HS-5 (cell line): ENCODE measurements at regions not wholly inside any gene's neighbourhood (a gene's known extent, or its start where the extent isn't known, plus 50 kb on each side); places are given as distances from the start of the nearest gene placed in this dataset.

Source experiments
- DNase-seq: peaks from one replicate; pipeline ENCODE4 v3.0.0-alpha.2; 2012; ENCODE audit warnings: low read depth

DNA sequence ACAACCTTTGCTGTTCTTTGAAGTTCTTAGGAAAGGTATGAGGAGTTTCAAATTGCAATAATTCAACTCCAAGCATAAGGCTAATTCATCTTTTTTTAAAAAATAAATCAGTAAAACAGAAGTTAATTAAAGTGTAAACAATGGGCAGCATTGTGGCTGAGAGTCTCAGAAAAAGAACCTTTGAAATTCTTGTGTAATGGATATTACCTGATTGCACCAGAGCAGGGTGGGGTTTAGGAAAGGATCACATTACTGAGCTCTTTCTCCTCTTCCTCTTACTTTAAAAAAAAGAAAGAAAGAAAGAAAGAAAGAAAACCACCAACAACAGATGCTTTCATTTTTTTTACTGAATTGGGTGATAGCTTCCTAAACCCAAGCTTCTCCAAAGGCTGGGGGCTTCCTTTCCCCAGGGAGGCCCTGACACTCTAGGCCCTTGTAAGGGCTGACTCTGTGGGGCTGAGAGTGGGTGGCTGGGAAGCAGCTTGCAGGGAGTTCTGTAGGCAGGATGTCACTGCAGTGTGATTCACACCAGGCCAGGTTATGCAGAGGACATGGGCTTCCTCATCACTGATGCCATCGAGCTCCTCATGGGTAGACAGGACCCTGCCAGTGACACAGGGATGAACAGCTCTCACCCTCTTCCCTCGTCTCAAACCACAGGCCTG, 564.5 kb downstream of the FGF9 start:
- no peak for DNase-seq

DNA sequence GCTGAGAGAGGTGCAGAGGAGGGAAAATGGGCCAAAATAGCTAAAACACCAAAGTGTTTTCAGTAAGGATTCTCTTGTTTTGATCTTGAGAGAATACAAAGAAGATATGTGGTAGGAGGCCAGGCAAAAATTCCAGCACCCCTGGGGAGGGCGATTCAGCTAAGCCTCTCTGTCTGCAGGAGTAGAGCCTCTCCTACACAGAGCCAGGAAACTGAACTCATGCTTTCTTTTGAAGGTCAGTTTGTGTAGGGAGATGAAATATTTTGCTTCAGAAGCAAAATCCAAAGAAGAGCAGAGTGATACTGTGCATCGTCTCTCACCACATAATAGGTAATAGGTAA, 565.0 kb downstream of the FGF9 start:
- no peak for DNase-seq

DNA sequence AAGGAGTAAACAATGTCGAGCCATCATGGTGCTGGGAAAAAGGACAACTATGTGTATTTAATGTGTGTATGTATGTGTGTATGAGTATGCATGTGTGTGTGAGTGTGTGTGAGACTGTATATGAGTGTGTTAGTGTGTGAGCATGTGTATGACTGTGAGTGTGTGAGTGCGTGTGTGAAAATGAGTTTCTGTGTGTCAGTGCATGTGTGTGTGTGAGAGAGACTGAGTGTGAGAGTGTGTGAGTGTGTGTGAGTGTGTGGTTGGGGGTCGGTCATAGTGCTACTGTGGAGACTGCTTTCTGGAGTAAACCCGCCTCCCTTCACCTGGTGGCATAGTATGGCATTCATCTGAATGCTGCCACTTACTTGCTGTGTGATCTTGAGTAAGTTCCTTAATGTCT, 567.4 kb downstream of the FGF9 start:
- DNase-seq = no peak

DNA sequence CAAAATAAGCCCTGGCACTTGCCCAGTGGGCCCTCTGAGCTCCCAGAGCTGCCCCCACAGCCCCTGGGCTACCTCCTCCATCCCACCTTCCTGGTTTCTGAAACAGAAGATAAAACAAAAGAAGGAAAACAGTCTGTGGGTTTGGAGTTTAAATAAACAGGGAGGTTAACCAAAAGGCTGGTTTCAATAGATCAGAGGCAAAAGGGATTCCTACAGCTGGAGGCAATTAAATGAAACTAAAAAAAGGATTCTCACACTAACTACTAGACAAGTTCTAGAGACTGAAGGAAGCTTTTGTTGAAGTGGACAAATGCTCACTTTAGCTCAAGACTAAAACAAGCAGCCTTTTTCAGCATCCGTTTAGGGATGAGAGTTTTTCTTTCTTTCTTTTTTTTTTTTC, 569.8 kb downstream of the FGF9 start:
- DNase-seq = no peak

DNA sequence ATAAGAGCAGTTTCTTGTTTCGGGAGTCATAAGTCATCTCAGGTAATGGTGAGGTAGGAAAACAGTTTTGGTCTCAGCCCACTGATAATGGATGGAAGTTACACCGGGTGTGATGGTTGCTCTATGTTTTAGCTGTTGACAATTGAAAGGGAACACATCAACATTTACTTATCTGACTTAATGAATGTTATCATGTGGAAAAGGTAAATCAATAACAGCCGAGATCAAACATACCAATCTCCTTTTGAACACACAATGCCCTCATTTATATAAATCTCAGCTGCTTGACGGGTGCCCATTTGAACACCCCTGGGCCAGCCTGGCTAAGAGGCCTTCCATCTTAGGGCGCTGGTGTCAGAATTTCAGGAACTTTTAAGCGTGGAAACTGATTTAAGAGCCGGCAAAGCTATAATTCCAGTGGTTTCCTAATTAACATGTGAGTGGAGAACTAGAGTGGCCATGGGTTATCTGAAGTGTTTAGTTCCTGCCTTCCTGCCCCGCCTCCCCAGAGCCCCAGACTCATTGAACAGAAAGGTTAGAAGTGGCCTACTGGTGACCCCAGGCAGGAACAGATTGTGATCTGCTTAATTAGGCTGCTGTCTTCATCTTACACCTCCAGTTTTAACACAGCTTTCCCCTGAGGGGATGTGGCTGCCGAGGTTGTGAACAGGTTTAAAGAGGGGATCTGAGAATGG, 572.7 kb downstream of the FGF9 start:
- no peak for DNase-seq

DNA sequence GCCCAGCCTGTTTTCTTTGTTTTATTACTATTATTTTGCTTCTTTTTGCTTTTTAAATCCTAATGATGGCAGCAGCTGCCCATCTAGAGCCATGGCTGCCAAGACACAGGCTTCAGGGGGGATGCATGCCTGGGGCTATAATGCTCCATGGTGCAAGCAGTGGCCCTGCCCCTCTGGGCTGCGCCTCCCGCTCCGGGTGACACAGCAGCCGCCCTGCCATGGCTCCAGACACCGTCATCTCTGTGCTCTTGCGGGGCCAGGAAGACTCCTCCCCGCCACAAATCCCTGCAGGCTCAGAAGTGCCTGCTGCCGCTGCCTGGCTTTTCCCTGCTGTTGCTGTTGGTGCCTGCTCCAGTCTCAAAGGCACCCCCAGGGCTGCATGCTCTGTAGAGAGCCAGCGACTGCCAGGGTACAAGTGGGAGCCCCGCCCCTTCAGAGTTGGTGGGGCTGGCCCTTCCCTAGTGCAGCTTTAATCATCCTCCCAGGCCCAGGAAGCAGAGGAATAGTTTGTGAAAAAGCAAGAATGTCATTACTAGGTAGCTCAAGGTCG, 581.5 kb downstream of the FGF9 start:
- no peak for DNase-seq

DNA sequence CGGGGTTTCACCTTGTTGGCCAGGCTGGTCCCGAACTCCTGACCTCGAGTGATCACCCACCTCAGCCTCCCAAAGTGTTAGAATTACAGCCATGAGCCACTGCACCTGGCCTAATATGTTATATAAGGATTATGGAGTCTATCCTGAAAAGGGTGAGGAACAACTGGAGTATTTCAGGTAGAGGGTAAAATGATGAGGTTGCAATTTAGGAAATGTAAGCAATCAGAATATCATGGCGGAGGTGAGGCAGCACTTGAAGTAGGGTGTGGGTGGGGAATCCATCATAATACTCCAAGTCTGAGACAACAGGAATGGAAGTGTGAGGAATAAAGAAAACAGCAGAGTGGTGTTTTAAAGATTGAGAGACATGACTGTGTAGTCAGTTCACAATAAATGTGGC, 582.2 kb downstream of the FGF9 start:
- DNase-seq = no peak

DNA sequence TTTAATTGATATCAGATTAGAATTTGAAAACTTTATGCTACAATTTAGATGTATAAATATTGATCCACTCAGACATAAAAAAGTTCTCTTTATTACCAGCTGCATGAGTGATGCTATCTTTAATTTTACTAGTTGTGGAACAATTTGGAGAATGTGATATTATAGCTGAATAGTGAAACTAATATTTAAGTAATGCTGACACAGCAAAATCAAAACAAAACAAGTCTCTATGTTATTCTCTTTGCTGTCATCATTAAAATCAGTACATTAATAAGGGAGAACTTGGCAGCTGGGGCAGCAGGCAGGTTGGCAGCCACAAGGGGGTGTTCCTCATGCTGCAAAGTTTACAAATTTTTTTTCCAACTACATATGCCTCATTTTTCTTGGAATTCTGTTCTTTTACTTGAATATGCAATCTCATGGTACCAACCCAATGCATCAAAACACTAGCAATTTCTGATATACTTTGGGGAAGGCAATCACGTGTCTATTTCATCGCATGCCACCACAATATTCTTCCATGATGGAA, 585.3 kb downstream of the FGF9 start:
- no peak for DNase-seq

DNA sequence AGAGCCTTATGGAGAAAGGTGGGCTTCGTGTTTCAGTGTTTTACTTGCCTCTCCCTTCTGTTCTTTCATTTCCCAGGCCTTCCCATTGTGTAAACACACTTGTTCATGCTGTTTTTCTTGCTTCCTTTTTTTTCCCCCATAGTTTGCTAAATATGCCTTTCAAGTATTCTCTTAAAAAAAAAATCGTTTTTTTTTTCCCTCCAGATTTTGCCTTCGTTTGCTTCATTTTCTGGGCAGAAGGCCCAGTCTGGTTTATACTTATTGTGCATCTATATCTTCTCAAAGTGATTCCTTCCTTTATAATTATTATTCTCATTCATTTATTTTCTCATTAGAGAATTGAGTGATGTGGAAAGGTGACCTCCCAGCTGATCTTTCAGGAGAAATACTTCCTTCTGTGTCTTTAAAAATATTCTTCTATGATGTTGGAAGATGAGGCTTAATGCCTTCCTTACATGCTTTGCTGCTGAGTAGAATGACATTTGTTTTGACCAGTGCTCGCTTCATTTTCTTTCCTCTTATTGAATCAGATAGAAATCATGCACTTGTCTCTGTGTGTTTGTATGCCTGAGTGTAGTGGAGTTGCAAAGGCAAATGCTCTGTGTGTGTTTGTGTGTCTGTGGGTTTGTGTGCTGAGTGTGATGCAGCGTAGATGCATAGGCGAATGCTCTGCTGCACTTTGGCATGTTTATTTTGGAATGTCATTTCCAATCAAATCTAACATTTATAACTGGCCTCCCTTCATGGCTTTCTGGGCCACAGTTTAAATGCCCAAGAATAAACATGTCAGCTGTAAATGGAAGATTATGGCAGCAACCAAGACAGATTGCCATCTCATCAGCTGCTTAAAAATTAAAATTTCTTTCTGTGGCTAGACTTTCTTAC, 591.4 kb downstream of the FGF9 start:
- no peak for DNase-seq

DNA sequence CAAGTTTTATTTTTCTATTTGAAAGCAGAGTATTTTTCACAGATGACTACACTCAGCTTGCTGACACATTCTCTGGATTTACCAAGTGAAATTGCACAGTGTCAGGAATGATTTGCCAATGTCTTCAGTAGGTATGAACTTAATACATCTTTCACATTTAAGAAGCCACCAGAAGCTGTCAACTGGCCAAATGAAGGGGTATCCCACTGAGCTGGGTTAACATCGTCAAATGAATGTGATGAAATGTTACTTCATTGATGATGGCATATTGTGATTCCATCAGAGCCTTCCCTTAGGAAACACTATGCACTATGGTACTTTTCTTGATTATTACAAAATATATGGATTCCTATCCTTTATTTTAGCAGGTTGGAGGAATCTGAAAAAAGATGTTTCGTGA, 592.3 kb downstream of the FGF9 start:
- DNase-seq = no peak

DNA sequence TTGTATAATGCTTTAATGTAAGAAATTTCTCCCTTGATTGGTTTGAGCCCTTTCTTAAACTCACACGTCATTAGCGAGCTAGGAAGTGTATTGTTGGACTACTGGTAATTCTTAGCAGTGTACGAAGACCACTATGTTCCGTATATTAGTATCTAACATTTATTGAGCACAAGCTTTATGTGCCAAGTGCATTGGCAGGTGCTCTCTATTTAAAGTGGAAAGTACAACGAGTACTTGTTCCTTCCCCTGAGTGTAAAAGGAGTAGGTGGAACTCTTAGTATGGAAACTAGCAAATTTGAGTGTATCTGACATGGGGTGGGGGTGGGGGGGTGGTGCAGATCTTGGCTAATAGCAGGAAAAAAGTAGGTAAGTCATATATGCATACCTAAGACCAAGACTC, 594.7 kb downstream of the FGF9 start:
- DNase-seq = no peak

DNA sequence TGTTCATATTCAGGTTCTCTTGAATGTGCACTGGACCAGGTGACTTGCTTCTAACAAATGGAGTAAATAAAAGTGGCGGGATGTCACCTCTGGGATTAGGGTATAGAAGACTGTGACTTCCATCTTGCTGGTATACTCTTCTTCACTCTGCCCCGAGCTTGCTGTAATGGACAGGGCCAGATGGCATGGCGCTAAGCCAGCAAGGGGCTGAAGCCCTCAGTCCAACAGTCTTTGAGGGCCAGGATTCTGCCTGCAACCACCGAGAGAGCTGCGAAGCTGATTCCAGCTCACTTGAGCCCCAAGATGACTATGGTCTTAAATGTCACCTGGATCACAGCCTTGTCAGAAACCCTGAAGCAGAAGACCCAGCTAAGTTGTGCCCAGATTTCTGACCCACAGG, 600.0 kb downstream of the FGF9 start:
- DNase-seq = no peak

DNA sequence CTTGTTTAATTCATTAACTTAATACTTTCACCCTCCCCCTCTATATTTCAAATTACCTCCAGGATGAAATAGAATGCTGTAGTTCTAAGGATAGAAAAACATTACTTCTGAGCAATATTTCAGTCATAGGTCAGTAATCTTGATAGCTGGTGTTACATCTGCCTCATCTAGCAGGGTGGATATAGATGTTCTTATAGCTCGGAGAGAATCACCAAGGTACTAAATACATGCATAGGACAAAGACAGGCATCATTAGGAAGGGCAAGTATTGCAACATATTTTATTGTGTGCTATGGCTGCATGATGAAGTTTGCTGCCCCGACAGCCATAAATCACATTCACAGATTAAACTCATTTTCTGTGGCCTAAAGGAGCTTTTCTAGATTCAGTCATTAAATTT, 601.0 kb downstream of the FGF9 start:
- DNase-seq = no peak

DNA sequence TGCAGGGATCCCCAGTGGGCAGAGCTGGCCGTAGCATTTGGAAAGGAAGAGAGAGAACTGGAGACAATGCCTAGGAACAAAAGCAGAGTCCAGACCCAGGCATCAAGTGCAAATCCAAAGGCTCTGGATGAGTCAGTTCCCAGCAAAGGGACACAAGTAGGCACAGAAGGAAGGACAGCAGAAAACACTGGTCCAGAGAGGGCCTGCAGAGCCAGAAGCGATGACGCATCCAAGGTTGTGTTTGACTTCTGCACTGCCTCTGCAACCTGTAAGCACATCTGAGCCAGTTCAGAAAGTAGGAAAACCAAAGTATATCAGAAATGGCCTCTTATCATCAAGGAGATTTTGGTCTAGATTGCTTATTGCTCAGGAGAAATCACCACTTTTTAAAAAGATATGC, 604.5 kb downstream of the FGF9 start:
- DNase-seq = no peak

DNA sequence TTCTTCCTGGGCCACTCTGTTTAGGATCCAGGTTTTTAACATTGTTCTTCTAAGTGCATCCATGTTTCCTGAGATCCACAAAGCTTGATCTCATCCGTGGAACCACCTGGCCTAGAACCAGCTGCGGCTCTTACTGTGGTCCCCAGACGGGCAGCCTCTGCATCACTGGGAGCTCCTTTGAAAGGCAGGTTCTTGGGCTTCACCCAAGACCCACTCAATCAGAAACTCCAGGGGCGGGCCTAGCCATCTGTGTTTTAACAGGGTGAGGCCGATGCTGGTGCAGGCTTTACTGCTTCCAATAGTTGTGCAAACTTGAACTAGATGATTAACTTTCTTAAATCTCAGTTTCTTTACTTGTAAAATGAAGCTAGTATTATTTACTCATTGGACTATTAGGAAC, 605.7 kb downstream of the FGF9 start:
- DNase-seq = no peak

DNA sequence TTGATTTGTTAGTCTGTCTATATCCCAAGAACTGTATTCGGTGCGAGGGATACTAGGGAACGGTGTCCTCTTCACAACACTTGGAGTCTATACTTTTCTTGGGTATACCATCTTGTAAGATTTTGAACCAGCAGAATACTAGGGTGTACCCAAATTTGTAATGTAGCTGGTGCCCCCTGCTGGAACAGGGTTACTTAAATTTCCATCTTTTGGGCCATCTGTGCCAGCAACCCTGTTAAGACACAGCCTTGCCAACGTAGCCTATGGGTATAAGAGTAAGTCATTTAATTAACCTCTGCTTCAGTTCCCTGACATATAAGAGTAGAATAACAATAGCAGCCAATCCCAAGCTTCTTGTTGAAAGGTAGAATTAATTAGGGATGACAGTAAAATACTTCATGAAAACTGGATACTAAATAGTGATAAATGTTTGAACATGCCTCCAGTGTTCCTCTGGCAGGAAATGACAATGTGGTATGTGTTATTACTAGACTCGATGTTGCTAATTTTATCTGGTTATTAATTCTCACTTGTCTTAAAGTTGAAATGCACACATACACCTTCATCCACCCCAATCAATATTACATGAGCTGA, 607.6 kb downstream of the FGF9 start:
- no peak for DNase-seq

DNA sequence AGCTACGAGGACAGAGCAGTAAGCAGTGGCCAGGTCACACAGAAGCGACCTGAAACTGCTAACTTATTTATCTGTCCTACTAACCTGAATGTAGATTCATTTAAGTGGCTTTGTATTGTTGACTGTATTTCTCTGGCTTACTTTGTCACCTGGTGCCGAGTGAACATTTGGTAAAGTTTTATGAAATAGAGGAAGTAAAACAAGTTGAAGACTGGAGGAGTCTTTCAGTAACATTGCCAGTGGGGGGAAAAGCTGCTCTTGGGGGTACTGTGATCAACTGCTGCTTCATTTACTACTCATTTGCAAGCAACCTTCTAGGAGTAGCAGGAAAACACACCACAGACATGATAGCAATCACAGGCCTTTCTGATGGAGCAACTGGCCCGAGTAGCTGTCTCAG, 615.0 kb downstream of the FGF9 start:
- no peak for DNase-seq

DNA sequence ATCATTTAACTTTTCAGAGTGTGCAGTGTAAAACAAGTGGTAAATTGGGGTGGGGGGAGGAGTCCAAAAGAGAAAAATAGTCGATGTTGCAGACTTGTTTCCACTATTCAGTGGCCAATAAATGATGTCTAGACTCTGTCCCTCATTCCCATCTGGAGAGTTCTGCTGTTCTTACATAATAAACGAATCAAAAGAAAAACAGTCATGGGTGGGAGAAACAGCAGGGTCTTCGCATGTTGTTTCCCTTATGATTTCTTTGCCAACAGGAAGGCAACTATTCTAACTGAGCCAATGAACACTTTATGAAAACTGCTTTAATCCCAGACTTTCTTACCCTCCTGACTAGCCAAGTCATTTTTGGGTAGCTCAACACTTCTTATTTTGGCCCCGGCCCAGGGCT, 615.5 kb downstream of the FGF9 start:
- DNase-seq = no peak

DNA sequence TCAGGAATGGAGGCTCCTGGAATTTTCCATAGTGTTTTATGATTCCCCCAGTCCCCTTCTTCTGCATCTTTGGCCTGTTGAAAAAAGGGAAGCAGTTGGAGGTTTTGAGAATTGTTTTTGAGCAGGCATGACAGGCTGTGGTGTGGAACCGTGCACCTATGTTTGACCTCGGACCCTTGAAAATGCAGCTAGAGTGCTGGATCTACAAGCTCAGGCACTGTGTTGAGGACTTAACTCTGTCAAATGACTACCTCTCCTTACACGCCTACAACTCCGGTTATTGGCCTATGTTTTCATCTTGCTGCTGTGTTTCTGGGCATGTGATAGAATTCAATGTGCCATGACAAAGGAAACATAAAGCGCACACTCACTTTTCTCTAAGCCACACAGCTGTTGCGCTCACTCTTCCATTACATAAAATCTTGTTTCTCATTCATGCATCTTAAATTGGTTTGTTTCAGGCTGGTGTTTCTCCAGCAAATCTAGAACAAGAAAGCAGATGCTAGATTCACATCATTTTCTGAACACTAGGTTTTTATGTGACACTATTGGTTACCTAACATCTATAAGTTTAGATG, 616.6 kb downstream of the FGF9 start:
- no peak for DNase-seq

DNA sequence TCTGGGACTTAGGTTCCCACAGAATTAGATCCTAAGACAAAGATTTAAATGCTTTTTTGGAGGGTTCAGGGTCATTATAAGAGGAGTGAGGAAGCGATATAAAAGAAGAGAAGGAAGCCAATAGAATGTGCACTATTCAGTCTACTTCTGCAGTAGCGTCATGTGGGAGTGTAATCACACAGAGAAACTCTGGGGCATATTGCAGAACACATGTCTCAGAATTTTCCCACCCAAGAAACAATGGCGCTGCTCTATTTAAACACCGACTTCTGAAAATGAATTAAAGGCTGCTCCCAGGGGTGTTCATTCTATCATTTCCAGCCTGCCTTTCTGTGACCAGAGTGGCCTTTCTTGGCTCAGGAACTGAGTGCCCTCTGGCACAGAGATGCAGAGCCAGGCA, 617.6 kb downstream of the FGF9 start:
- no peak for DNase-seq

DNA sequence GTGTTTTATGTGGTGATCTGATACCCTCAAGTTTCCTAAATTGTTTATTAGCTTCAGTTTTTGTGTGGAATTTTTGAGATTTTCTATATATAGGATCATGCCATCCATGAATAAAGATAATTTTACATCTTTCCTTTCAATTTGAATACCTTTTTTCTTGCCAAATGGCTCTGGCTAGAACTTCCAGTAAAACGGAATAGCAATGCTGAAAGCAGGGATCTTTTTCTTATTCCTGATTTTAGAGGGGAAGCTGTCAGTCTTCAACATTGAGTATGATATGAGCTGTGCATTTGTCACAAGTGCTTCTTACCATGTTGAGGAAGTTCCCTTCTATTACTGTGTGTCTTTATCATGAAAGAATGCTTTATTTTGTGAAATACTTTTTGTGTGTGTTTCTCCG, 618.8 kb downstream of the FGF9 start:
- no peak for DNase-seq

DNA sequence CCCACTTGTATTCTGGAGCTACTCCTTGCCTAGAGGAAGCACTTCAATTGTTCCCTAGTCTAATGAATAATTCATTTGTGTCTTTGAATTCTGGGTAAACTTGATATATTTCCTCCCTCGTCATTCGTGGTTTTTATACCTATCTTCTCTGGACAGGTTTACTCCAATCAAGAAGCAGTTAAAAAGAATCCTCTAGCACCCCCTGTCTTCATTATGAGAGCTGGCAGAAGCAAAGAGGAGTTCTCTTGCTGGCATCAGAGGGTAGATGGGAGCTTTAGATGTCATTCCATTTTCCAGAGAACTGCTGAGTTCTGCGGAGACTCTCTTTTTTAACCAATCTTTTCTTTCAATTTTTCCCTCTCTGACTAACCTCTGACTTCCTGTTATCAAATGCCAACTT, 627.7 kb downstream of the FGF9 start:
- DNase-seq = no peak
